DMS153 treated with DMSO at 0.1 percent for 48 hours (cell line): ENCODE measurements at regions not wholly inside any gene's neighbourhood (a gene's known extent, or its start where the extent isn't known, plus 50 kb on each side); places are given as distances from the start of the nearest gene placed in this dataset.

Experiments
- DNase-seq: peaks from one replicate; lab custom pipeline; 2025; ENCODE audit not compliant: unreplicated experiment; lab: John Stamatoyannopoulos, UW

DNA sequence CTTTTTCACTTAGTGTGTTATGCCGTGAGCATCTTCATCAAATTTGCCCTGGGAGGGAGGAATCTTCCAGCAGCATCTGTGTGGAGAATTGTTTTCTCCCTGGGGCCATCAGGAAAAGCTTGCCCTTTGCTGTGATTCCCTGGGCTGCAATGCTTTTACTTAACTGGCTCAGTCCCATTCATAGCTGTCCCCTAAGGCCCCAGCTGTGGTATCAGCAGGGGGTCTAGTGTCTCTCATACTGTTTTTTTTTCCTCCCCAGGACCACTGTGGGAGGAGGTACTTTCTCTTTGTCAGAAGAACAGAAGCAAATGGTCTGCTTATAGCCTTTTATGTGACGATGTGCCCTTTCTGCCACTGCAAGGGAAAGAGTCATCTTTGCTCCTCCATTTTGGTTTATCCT is 176.8 kb upstream of the CELF4 start:
- DNase-seq: no peak

- no peak for DNase-seq
Measured at GRCh38 chr18:37741032-37741623, 175.5 kb upstream of the CELF4 start.

DNA sequence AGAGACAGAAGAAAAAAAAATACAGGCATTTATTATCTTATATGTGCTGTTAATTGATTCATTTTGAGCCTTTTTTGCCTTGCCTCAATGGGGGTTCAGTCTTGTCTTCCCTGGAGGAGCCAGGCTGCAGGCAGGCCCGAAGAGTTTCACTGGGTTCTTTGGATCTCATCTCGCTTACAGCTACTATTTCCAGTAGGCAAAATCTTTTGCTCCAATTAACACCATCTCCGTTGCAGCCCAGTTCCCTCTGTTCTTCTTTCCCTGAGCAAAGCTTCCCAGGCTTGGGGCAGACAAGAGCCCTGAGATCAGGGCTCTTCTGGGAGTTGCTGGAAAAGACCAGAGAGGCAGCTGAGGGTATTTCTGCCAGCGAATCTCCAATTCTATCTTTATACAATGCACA is 168.8 kb upstream of the CELF4 start:
- DNase-seq: no peak

- DNase-seq: no peak
Measured at GRCh38 chr18:37729716-37730115, 164.1 kb upstream of the CELF4 start.

GRCh38 chr18:37724206-37724605 is 158.6 kb upstream of the CELF4 start:
- no peak for DNase-seq

DNA sequence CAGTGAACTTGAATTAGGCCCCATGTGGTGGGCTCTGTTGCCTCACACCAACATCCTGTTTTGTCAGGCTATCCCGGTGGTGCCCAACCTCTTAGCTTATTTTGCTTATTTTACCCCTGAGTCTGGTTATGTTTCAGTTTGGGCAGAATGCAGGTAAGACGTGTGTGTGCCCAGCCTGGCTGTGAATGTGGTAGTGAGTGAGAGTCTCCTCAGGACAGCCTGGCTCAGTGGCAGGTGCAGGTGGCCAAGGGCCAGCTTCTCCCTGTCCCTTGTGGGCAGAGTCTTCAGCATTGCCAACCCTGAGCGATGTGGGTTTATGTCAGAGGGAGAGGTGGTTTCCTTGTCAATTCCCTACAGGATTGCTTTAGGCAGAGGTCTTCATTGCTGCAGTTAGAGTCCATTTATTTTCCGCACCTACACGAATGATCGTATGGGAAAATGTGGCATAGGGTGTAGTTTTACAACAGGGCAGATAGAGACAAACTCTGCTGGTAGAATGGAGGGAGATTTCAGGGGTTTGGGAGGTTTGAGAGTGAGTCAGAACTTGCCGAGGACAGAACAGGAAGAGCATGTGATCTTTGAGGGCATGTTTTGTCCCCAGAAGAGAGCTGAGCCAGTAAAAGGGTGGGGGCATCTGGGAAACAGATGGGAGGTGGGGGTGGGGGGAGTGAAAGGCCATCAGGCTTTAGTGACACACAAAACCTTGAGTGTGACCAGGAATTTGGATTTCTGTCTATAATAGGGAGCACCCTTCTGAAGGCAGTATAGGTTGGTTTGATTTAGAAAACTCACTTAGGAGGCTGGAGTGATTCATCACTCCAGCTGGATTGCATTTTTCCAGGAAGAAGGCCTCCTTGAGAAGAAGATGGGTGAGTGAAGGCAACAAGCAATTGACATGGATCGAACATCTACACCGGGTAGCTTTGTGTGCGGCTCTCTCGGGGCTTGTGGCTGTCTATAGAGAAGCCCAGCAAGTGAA is 156.2 kb upstream of the CELF4 start:
- DNase-seq: no peak

GRCh38 chr18:37720663-37721062 is 155.1 kb upstream of the CELF4 start:
- no peak for DNase-seq

DNA sequence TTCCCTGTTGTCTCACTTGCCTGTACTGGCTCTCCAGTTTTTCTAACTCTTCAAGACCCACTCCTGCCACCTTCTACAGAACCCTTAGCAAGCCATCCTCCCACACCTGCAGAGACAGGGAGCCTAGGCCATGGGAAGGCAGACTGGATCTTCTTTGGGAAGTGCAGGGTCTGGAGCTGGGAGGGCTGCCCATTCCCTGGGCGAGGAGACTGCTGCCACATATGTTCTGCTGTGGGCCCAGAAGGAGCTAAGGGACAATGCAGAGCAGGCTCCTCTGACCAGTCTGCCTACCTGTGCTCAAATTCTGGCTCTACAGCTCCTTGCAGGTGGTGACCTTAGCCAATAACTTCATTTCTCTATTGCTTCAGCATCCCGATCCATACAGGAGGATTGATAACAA is 152.1 kb upstream of the CELF4 start:
- DNase-seq: no peak

GRCh38 chr18:37717098-37717497 is 151.5 kb upstream of the CELF4 start:
- DNase-seq: no peak

DNA sequence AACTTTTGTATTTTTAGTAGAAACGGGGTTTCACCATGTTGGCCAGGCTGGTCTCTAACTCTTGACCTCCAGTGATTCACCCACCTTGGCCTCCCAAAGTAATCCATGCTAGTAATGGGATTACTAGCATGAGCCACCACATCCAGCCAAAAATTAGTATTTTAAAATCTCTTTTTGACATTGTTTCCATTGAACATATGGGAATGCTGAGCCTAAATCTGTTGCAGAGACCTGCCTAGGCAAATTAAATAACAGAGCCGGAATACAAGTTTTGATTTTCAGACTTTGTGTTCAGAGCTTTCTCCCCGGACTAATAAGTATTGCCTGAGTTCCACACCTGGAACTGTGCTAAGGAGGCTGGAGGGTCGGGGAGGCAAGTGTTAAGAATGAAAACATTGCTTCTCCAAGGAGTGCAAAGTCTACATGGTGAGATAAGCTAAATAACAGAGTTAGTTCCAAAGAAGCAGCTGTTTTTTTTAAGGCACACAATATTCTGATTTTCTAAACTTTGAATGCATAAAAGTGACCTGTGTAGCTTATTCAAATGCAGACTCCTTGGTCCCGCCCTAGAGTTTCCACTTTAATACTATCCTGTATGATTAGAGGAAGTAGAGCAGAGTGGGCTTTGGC is 150.6 kb upstream of the CELF4 start:
- no peak for DNase-seq

- DNase-seq: no peak
Measured at GRCh38 chr18:37714691-37715090, 149.1 kb upstream of the CELF4 start.

GRCh38 chr18:37712776-37713175 is 147.2 kb upstream of the CELF4 start:
- peak; percentile 45 for DNase-seq

GRCh38 chr18:37711766-37712505 is 146.3 kb upstream of the CELF4 start:
- no peak for DNase-seq

GRCh38 chr18:37710726-37711125 is 145.1 kb upstream of the CELF4 start:
- DNase-seq: peak; percentile 41

DNA sequence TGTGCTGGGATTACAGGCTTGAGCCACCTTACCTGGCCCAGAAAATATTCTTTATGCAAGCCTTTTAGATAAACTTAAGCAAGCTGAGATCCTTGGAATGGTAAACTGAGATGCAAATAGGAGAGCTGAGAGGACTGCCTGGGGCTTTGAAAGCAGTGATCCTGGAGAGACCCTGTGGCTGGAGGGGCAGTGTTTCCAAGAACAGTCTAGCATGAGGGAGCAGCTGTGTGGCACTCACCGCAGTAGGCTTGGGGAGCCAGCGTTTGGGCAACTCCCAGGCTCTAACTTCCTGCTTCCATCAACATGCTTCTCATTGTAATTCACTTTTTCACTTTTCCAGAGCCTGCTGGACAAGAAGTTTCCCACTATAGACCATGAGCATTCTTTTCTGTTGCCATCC is 144.1 kb upstream of the CELF4 start:
- DNase-seq: no peak

GRCh38 chr18:37705016-37705415 is 139.4 kb upstream of the CELF4 start:
- DNase-seq: no peak

DNA sequence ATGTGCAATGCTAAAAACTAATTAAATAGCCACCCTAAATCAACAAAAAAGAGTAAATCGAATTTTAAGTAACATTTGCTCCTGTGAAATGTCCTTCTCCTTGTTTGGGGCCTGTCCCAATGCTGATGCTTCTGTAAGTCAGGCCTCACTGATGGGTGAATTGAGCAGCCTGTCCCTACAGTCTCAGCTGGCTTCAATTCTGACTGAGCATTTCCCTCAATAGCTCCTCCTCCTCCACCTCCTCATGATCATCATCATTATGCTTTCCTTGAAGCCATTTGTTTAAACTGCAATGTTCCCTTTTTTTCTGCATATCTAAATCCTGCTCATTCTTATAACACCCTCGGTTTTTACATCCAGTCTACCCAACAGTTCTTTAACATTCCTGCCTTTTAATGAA is 137.2 kb upstream of the CELF4 start:
- no peak for DNase-seq

- no peak for DNase-seq
Measured at GRCh38 chr18:37701967-37702366, 136.4 kb upstream of the CELF4 start.

GRCh38 chr18:37698508-37699040 is 133.0 kb upstream of the CELF4 start:
- DNase-seq: no peak

GRCh38 chr18:37694516-37694915 is 128.9 kb upstream of the CELF4 start:
- no peak for DNase-seq

GRCh38 chr18:37691162-37691561 is 125.6 kb upstream of the CELF4 start:
- no peak for DNase-seq
